Hematopoietic multipotent progenitor cell treated with erythropoietin and hydrocortisone succinate and interleukin-3 and kit ligand, for 8 days (in vitro differentiated cells): ENCODE measurements at regions not wholly inside any gene's neighbourhood (a gene's known extent, or its start where the extent isn't known, plus 50 kb on each side); places are given as distances from the start of the nearest gene placed in this dataset.
"Not testable (repeated sequence)": the region's sequence is repeated elsewhere in the genome, so short reads cannot be mapped to it uniquely, and the experiment has no call there.

Source experiments
- DNase-seq: peaks from one replicate; pipeline ENCODE4 v3.0.0-alpha.2; 2015

GRCh38 chr6:92706976-92707375 is 712.4 kb downstream of the EPHA7 start:
- no peak for DNase-seq

GRCh38 chr6:92701425-92702096 is 717.8 kb downstream of the EPHA7 start:
- no peak for DNase-seq

GRCh38 chr6:92700411-92700810 is 718.9 kb downstream of the EPHA7 start:
- no peak for DNase-seq

- no peak for DNase-seq
Observed at GRCh38 chr6:92690997-92691599, 728.3 kb downstream of the EPHA7 start.

- no peak for DNase-seq
Observed at GRCh38 chr6:92688342-92688741, 731.0 kb downstream of the EPHA7 start.

- DNase-seq = no peak
Observed at GRCh38 chr6:92687278-92687677, 732.1 kb downstream of the EPHA7 start.

- no peak for DNase-seq
Observed at GRCh38 chr6:92684386-92684785, 735.0 kb downstream of the EPHA7 start.

GRCh38 chr6:92683748-92684147 is 735.6 kb downstream of the EPHA7 start:
- DNase-seq = no peak

- DNase-seq = no peak
Observed at GRCh38 chr6:92682516-92683398, 736.6 kb downstream of the EPHA7 start.

GRCh38 chr6:92681401-92681800 is 738.0 kb downstream of the EPHA7 start:
- DNase-seq = no peak

GRCh38 chr6:92671462-92671861 is 747.9 kb downstream of the EPHA7 start:
- DNase-seq = not testable (repeated sequence)

GRCh38 chr6:92667843-92668242 is 751.5 kb downstream of the EPHA7 start:
- DNase-seq = no peak

GRCh38 chr6:92648364-92649086 is 770.8 kb downstream of the EPHA7 start:
- no peak for DNase-seq

GRCh38 chr6:92647630-92648029 is 771.7 kb downstream of the EPHA7 start:
- DNase-seq = no peak

- DNase-seq = peak; percentile 16
Observed at GRCh38 chr6:92644104-92644791, 775.1 kb downstream of the EPHA7 start.

- DNase-seq = no peak
Observed at GRCh38 chr6:92635553-92636153, 783.7 kb downstream of the EPHA7 start.

- no peak for DNase-seq
Observed at GRCh38 chr6:92634561-92634960, 784.8 kb downstream of the EPHA7 start.

- no peak for DNase-seq
Observed at GRCh38 chr6:92623431-92623830, 795.9 kb downstream of the EPHA7 start.

GRCh38 chr6:92617721-92618120 is 801.6 kb downstream of the EPHA7 start:
- DNase-seq = no peak

- no peak for DNase-seq
Observed at GRCh38 chr6:92608751-92609150, 810.6 kb downstream of the EPHA7 start.

GRCh38 chr6:92593201-92593600 is 826.2 kb downstream of the EPHA7 start:
- DNase-seq = no peak

- no peak for DNase-seq
Observed at GRCh38 chr6:92589996-92590395, 829.4 kb downstream of the EPHA7 start.
